ENCODE measurements at regions not wholly inside any gene's neighbourhood (a gene's known extent, or its start where the extent isn't known, plus 50 kb on each side); places are given as distances from the start of the nearest gene placed in this dataset.
"Not testable (repeated sequence)": the region's sequence is repeated elsewhere in the genome, so short reads cannot be mapped to it uniquely, and the experiment has no call there.

GRCh38 chr4:100870940-100871772 is 353.3 kb upstream of the EMCN start:
- TF ChIP-seq, protein P1, sequence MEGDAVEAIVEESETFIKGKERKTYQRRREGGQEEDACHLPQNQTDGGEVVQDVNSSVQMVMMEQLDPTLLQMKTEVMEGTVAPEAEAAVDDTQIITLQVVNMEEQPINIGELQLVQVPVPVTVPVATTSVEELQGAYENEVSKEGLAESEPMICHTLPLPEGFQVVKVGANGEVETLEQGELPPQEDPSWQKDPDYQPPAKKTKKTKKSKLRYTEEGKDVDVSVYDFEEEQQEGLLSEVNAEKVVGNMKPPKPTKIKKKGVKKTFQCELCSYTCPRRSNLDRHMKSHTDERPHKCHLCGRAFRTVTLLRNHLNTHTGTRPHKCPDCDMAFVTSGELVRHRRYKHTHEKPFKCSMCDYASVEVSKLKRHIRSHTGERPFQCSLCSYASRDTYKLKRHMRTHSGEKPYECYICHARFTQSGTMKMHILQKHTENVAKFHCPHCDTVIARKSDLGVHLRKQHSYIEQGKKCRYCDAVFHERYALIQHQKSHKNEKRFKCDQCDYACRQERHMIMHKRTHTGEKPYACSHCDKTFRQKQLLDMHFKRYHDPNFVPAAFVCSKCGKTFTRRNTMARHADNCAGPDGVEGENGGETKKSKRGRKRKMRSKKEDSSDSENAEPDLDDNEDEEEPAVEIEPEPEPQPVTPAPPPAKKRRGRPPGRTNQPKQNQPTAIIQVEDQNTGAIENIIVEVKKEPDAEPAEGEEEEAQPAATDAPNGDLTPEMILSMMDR (conservative IDR thresholded peaks at IDR 0.05), result no peak
- no peaks in the 10 kb centered on the region for H3K4me1 Mint-ChIP-seq (ENCODE audit: unreplicated experiment)
- no peak overlapping the region for H3K4me3 Mint-ChIP-seq
- no peak for DNase-seq (ENCODE audit: extremely low spot score, unreplicated experiment)
- no peaks in the 10 kb centered on the region for H3K36me3 Mint-ChIP-seq
- no peaks in the 10 kb centered on the region for H3K9me3 Mint-ChIP-seq
- H3K27ac Mint-ChIP-seq, result peak overlapping the region; percentile 20
- H3K27me3 Mint-ChIP-seq, result no peaks in the 10 kb centered on the region

DNA sequence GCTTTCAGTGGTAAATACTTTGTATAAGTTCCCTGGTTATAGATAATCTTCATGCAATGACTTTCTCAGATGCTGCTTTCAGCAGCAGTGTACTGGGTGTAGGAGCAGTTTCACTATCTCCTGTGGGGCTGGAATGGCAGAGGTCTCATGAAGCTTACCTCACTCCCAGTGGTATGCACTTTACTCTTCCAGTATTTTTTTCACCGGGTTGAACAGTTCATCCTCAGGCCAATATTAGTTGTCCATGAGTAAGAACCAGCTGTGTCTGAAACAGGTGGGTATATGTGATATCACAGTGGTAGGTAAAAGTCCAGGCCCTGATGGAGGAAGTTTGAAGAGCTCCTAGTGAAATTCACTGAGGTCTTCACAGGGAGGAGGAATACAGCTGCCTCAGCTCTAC is 351.5 kb upstream of the EMCN start:
- DNase-seq (ENCODE audit: extremely low spot score, unreplicated experiment), result no peak
- Mint-ChIP-seq H3K9me3 (no peaks in the 10 kb centered on the region), H3K36me3 (no peaks in the 10 kb centered on the region), H3K27ac (no peak overlapping the region), H3K4me3 (no peak overlapping the region), H3K4me1 (ENCODE audit: unreplicated experiment) (no peaks in the 10 kb centered on the region), H3K27me3 (no peaks in the 10 kb centered on the region)
- TF ChIP-seq, protein P1 (conservative IDR thresholded peaks at IDR 0.05), result no peak

GRCh38 chr4:100868281-100868680 is 350.5 kb upstream of the EMCN start:
- H3K4me3 Mint-ChIP-seq; H3K4me1 Mint-ChIP-seq (ENCODE audit: unreplicated experiment); H3K9me3 Mint-ChIP-seq; H3K27me3 Mint-ChIP-seq; H3K36me3 Mint-ChIP-seq; H3K27ac Mint-ChIP-seq: not testable (repeated sequence)
- DNase-seq (ENCODE audit: extremely low spot score, unreplicated experiment), result peak; percentile 71

- DNase-seq (ENCODE audit: extremely low spot score, unreplicated experiment), result no peak
- TF ChIP-seq, protein P1 (conservative IDR thresholded peaks at IDR 0.05), result no peak
- H3K36me3 Mint-ChIP-seq, result no peaks in the 10 kb centered on the region
- H3K9me3 Mint-ChIP-seq, result no peaks in the 10 kb centered on the region
- H3K27ac Mint-ChIP-seq, result no peak overlapping the region
- no peak overlapping the region for H3K4me3 Mint-ChIP-seq
- no peaks in the 10 kb centered on the region for H3K4me1 Mint-ChIP-seq (ENCODE audit: unreplicated experiment)
- H3K27me3 Mint-ChIP-seq, result no peaks in the 10 kb centered on the region
Measured at GRCh38 chr4:100852326-100852725, 334.5 kb upstream of the EMCN start.

DNA sequence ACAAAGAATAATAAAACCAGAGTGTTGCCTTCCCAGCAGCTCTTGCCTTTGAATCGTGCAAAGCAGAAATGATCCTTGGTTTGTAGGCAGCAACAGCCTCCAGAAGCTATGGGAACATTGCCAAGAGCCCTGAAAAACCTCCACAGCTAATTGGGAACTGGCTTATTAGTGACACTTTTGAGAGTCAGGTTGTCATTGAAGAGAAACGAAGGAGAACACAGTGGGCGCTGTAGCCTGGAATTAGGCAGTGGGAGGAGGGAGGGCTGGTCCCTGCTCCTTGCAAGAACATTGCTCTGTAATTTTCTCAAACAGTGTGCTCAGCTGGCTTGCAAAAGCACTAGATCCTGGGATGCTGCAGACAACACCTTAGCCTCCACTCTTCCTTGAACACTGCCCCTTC is 331.5 kb upstream of the EMCN start:
- Mint-ChIP-seq H3K4me1 (ENCODE audit: unreplicated experiment) (no peaks in the 10 kb centered on the region), H3K9me3 (no peaks in the 10 kb centered on the region), H3K27ac (no peak overlapping the region), H3K4me3 (no peak overlapping the region), H3K36me3 (no peaks in the 10 kb centered on the region), H3K27me3 (no peaks in the 10 kb centered on the region)
- TF ChIP-seq, protein P1 (conservative IDR thresholded peaks at IDR 0.05), result no peak
- DNase-seq (ENCODE audit: extremely low spot score, unreplicated experiment), result no peak

DNA sequence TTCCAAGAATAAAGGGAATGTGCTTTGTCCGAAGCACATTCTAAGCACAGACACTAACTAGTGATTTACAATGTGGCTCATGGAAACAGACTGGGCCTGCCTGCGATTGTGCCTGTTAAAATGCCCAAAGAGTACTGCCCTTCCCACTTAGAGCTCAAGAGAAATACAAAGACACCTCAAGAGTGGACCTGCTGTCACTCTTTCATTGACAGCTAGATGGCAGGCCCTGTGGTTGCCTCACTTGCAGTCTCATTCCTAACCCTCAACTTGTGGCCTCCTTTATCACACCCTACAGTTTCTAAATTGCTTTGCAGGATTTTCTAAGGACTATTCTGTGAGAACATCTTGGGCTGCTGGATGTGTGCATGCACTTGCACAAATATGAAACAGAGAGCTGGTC is 331.0 kb upstream of the EMCN start:
- DNase-seq (ENCODE audit: extremely low spot score, unreplicated experiment), result no peak
- Mint-ChIP-seq H3K36me3 (no peaks in the 10 kb centered on the region), H3K27ac (no peak overlapping the region), H3K4me1 (ENCODE audit: unreplicated experiment) (no peaks in the 10 kb centered on the region), H3K27me3 (no peaks in the 10 kb centered on the region), H3K4me3 (no peak overlapping the region), H3K9me3 (no peaks in the 10 kb centered on the region)
- TF ChIP-seq, protein P1 (conservative IDR thresholded peaks at IDR 0.05), result peak; percentile 16

Data from type B pancreatic cell (in vitro differentiated cells).